ENCODE measurements at regions not wholly inside any gene's neighbourhood (a gene's known extent, or its start where the extent isn't known, plus 50 kb on each side); places are given as distances from the start of the nearest gene placed in this dataset.
"Not testable (repeated sequence)": the region's sequence is repeated elsewhere in the genome, so short reads cannot be mapped to it uniquely, and the experiment has no call there.

DNA sequence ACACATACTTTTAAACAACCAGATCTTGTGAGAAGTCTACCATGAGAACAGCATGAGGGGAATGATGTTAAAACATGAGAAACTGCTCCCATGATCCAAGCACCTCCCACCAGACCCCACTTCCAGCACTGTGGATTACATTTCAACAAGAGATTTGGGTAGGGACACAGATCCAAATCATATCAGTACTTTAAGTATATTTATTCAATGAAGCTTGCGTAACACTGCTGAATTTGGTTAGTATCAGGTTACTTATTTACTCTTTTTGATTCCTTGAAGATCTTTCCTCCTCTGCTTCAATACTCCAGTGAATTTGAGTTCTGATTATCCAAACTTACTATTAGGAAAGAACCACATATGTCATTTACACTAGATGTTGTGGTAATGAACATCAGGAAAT is 418.6 kb downstream of the PIK3C3 start:
- no peak overlapping the region for H3K27ac ChIP-seq (ENCODE audit: low read depth, low read length)
- no peak for TF ChIP-seq EZH2phosphoT487 (IDR thresholded peaks at IDR 0.05; ENCODE audit: borderline replicate concordance, low read length)
- TF ChIP-seq, protein P1, sequence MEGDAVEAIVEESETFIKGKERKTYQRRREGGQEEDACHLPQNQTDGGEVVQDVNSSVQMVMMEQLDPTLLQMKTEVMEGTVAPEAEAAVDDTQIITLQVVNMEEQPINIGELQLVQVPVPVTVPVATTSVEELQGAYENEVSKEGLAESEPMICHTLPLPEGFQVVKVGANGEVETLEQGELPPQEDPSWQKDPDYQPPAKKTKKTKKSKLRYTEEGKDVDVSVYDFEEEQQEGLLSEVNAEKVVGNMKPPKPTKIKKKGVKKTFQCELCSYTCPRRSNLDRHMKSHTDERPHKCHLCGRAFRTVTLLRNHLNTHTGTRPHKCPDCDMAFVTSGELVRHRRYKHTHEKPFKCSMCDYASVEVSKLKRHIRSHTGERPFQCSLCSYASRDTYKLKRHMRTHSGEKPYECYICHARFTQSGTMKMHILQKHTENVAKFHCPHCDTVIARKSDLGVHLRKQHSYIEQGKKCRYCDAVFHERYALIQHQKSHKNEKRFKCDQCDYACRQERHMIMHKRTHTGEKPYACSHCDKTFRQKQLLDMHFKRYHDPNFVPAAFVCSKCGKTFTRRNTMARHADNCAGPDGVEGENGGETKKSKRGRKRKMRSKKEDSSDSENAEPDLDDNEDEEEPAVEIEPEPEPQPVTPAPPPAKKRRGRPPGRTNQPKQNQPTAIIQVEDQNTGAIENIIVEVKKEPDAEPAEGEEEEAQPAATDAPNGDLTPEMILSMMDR (IDR thresholded peaks at IDR 0.05; ENCODE audit: low read depth, low read length, poor library complexity, severe bottlenecking) = no peak
- no peaks in the 10 kb centered on the region for H4K20me1 ChIP-seq (ENCODE audit: control insufficient read depth, insufficient read depth, low read depth, low read length)
- H3K4me2 ChIP-seq (ENCODE audit: low read length) = no peak overlapping the region
- no peaks in the 10 kb centered on the region for H3K27me3 ChIP-seq (ENCODE audit: control insufficient read depth, low read length)
- H3K36me3 ChIP-seq (ENCODE audit: control insufficient read depth, low read length) = no peaks in the 10 kb centered on the region
- H3K4me1 ChIP-seq (ENCODE audit: control insufficient read depth, low read length) = no peaks in the 10 kb centered on the region
- H3K4me3 ChIP-seq (ENCODE audit: low read length) = no peak overlapping the region
- no peaks in the 10 kb centered on the region for H3K9me3 ChIP-seq (ENCODE audit: control insufficient read depth, insufficient read depth, low read length)
- no peaks in the 10 kb centered on the region for H3F3A ChIP-seq (ENCODE audit: control insufficient read depth, insufficient read depth)
- H3K79me2 ChIP-seq (ENCODE audit: control insufficient read depth, low read length) = no peaks in the 10 kb centered on the region
- no peaks in the 10 kb centered on the region for H3K9me2 ChIP-seq (replicated peaks; ENCODE audit: control insufficient read depth, low read length)

DNA sequence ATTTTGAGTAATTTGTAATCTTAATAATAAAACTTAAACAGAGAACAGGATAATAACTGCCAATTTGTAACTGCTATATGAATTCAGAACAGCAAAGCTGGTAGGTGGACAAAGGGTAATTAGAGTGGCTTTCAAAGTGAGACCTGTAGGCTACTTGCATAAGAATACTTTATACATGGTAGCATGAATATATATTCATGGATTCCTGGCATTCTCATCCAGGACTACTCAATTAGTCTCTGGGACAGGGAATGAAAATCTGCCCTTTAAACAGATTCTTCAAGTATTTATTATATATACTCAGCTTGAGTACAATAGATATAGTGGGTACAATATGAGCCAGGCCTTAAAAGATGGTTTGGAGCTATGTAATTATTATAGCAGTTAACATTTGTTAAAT is 419.9 kb downstream of the PIK3C3 start:
- no peak for TF ChIP-seq EZH2phosphoT487 (IDR thresholded peaks at IDR 0.05; ENCODE audit: borderline replicate concordance, low read length)
- TF ChIP-seq, protein P1 (IDR thresholded peaks at IDR 0.05; ENCODE audit: low read depth, low read length, poor library complexity, severe bottlenecking) = no peak
- Histone ChIP-seq H3K9me3 (ENCODE audit: control insufficient read depth, insufficient read depth, low read length) (no peaks in the 10 kb centered on the region), H3K79me2 (ENCODE audit: control insufficient read depth, low read length) (no peaks in the 10 kb centered on the region), H3F3A (ENCODE audit: control insufficient read depth, insufficient read depth) (no peaks in the 10 kb centered on the region), H3K27ac (ENCODE audit: low read depth, low read length) (no peak overlapping the region), H3K4me3 (ENCODE audit: low read length) (no peak overlapping the region), H3K9me2 (replicated peaks; ENCODE audit: control insufficient read depth, low read length) (no peaks in the 10 kb centered on the region), H3K4me1 (ENCODE audit: control insufficient read depth, low read length) (no peaks in the 10 kb centered on the region), H4K20me1 (ENCODE audit: control insufficient read depth, insufficient read depth, low read depth, low read length) (no peaks in the 10 kb centered on the region), H3K36me3 (ENCODE audit: control insufficient read depth, low read length) (no peaks in the 10 kb centered on the region), H3K4me2 (ENCODE audit: low read length) (no peak overlapping the region), H3K27me3 (ENCODE audit: control insufficient read depth, low read length) (no peaks in the 10 kb centered on the region)

DNA sequence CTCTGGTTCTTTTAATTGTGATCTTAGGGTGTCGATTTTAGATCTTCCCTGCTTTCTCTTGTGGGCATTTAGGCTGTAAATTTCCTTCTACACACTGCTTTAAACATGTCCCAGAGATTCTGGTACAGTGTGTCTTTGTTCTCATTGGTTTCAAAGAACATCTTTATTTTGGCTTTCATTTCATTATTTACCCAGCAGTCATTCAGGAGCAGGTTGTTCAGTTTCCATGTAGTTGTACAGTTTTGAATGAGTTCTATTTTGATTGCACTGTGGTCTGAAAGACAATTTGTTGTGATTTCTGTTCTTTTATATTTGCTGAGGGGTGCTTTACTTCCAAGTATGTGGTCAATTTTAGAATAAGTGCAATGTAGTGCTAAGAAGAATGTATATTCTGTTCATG is 423.8 kb downstream of the PIK3C3 start:
- not testable (repeated sequence) for H3K27ac ChIP-seq (ENCODE audit: low read depth, low read length); H3K4me3 ChIP-seq (ENCODE audit: low read length); H3K4me1 ChIP-seq (ENCODE audit: control insufficient read depth, low read length); H3K4me2 ChIP-seq (ENCODE audit: low read length); H3K27me3 ChIP-seq (ENCODE audit: control insufficient read depth, low read length); H3F3A ChIP-seq (ENCODE audit: control insufficient read depth, insufficient read depth); H3K9me2 ChIP-seq (replicated peaks; ENCODE audit: control insufficient read depth, low read length); H3K36me3 ChIP-seq (ENCODE audit: control insufficient read depth, low read length); H4K20me1 ChIP-seq (ENCODE audit: control insufficient read depth, insufficient read depth, low read depth, low read length); H3K79me2 ChIP-seq (ENCODE audit: control insufficient read depth, low read length); H3K9me3 ChIP-seq (ENCODE audit: control insufficient read depth, insufficient read depth, low read length)

DNA sequence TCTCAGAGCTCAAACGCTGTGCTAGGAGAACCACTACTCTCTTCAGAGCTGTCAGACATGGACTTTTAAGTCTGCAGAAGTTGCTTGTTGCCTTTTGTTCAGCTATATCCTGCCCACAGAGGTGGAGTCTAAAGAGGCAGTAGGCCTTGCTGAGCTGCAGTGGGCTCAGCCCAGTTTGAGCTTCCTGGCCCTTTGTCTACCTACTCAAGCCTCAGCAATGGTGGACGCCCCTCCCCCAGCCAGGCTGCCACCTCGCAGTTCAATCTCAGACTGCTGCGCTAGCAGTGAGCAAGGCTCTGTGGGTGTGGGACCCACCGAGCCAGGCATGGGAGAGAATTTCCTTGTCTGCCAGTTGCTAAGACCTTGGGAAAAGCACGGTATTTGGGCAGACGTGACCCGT is 426.2 kb downstream of the PIK3C3 start:
- not testable (repeated sequence) for H3F3A ChIP-seq (ENCODE audit: control insufficient read depth, insufficient read depth); H3K4me1 ChIP-seq (ENCODE audit: control insufficient read depth, low read length); H3K9me2 ChIP-seq (replicated peaks; ENCODE audit: control insufficient read depth, low read length); H3K27me3 ChIP-seq (ENCODE audit: control insufficient read depth, low read length); H3K4me2 ChIP-seq (ENCODE audit: low read length); H3K9me3 ChIP-seq (ENCODE audit: control insufficient read depth, insufficient read depth, low read length); H3K36me3 ChIP-seq (ENCODE audit: control insufficient read depth, low read length); H3K27ac ChIP-seq (ENCODE audit: low read depth, low read length); H3K79me2 ChIP-seq (ENCODE audit: control insufficient read depth, low read length); H4K20me1 ChIP-seq (ENCODE audit: control insufficient read depth, insufficient read depth, low read depth, low read length); H3K4me3 ChIP-seq (ENCODE audit: low read length)

All from DOHH2 (cell line).